Activated CD4-positive, alpha-beta T cell treated with anti-CD3 and anti-CD28 coated beads, Interleukin-2, amount 50 U/mL, for 1 hour (primary cell): ENCODE measurements at regions not wholly inside any gene's neighbourhood (a gene's known extent, or its start where the extent isn't known, plus 50 kb on each side); places are given as distances from the start of the nearest gene placed in this dataset.
"Not testable (repeated sequence)": the region's sequence is repeated elsewhere in the genome, so short reads cannot be mapped to it uniquely, and the experiment has no call there.

Experiments used
- DNase-seq: peaks from one replicate; pipeline ENCODE4 v3.0.0-alpha.2; 2020

DNA sequence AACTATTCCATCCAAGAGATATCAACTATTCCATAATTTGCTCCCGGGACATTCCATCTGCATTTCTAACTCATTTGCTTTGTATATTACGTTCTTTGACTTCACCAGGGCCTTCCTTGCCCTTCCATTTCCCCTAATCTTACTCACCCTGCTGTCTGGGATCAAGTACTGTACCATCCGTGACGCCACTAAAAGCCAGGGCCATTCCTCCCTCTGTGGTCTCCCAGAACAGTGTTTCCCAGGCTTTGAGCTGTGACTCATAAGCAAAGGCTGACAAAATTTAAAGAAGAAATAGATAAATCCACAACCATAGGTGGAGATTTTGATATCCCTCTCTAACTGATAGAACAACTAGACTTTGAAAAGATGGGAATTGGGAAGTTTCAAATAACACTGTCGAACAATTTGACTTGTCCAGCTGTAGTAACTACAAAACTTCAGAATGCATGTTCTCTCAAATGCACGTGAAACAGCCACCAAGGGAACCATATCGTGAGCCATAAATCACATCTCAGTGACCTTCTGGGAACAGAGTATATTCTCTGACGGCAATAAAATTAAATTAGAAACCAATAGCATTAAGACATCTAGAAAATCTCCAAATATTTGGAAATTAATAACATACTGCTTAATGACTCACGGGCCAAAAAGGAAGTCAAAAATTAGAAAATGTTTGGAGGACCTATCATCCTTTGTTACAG lies 501.0 kb downstream of the SETD4 start:
- no peak for DNase-seq

DNA sequence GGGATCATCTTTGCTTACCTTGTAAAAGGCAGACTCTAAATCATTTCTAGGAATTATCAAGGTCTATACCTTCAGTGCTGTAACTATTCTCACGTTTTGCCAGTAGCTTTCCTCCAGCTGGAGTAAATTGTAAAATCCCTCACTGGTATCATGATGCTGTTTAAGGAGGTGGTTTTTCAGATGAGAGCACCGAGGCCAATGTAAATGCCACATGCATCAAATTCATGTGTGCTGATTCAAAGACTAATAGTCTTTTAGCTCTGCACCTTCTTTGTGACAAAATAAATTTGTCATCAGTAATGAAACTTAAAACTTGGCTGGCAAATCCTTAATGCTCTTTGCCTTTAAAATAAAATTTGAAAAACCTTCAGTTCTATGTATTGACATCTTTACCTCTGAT lies 503.8 kb downstream of the SETD4 start:
- DNase-seq, result no peak

DNA sequence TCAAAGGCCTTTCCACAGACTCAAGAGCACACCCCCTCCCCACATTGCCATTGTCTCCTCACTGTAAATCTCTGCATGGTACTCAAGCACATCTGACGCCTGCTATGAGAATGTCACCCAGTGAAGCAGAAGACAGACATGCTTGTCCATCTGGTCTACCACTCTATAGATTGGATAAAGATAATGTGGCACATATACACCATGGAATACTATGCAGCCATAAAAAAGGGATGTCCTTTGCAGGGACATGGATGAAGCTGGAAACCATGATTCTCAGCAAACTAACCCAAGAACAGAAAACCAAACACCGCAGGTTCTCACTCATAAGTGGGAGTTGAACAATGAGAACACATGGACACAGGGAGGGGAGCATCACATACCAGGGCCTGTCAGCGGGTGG lies 503.4 kb upstream of the RUNX1 start:
- not testable (repeated sequence) for DNase-seq

DNA sequence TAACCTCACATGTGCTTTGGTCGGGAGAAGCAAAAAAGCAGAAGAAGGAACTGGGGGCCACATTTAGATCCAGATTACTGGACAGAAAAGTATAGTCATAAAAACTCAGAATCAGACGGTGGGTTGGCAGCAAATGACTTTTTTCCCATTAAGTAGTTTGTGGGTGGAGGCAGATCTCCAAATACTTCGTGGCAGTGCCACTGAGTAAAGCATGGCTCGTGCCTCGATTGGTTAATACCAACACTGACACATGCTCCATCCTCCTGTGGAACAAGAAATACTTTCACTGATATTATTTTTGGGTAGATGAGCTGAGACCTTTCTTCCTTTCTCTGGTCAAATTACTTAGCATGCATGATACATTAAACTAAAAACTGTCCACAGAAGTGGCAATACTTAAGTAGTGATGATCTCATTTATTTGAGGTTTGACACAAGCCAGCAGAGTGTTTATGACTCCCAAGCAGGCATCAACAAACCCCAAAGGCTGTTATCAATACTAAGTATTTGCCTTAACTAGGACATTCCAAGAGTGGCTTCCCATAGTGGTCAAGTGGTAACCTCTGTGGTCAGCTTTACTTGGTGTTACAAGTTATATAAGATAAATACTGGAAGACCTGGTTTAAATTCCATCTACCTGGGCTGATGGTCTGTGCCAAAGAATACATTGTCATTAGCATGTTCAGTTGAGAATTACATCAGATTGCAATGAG lies 500.0 kb upstream of the RUNX1 start:
- DNase-seq, result no peak

DNA sequence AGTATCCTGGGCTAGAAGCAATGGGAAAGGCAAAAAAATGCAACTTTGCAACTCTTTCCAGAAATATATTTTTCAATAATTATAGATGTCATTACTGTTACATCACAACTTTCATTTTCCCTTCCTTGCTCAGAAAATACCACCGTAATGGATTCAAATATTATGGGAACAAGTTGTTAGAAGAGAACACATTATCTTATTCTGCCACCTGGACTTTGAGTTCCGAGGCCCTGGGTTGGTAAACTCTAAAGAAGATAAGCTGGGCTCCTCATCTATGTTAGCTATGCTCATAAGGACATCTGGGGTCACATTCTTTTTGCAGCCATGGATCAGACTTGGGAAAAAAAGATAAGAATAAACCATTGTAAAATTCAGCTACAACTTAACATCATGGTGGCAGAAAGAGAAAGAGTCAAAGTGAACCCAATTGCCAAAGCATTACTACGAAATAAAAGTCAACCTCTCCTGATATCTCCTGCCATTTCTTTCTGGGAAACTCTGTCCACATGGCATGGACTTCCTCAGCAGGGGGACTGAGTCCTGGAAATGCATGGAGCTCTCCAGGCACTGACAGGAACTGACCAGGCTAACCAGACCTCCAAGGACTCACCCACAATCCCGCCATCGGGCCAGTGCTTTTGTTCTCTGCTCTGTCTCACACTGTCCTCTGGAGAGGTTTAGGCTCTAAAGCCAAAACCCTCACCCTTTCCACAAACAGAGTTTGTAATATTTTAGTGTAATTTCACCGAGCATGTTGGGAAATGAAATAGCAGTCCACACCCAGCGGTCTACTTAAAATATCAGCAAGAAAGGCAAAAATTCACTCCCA lies 499.1 kb upstream of the RUNX1 start:
- DNase-seq, result no peak

DNA sequence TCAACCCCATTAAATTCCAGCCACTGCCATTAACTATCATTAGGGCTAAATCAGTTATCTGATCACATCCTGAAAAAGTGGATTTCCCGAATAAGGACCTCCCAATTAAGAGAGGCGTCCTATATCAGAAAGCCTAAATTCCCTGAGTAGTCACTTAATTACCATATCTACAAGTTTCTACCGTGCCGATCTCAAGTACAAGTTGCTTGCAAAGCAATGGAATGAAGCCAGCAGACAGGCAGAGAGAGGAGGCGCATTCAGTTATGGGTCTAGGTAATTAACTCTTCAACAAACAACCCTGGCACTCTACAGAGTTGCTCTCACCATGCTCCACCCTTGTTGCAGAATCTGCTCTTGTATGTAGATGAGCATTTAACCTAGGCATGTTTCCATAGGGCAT lies 494.6 kb upstream of the RUNX1 start:
- DNase-seq, result no peak

DNA sequence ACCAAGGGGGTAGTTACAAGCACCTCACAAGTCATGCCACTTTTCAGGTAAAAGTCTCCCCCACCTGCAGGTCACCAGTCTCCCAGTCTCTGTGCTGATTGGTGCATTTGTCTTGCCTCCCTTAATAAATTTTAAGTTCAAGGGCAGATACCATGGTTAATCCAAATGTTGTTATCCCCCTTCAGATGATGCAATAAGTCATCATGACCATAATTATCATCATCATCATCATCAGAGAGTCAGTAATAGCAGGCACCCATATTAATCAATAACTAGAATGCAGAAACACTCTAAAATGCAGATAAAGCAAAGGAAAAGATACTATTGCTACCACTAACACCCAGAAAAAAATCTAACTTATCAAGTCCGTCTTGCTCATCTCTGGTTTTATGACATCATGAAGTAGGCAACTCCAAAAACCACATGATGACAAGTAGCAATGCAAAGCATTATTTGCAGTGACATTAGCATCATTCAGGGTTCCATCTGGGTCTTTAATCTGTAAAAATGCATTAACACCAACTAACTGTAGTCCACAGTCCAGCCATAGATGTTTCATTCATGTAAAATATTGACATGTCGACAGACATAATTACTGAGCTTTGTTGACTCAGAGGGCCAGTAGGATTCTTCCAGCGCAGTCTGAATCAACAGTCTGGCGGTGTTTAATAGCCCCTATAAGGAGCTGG lies 492.0 kb upstream of the RUNX1 start:
- DNase-seq, result no peak

DNA sequence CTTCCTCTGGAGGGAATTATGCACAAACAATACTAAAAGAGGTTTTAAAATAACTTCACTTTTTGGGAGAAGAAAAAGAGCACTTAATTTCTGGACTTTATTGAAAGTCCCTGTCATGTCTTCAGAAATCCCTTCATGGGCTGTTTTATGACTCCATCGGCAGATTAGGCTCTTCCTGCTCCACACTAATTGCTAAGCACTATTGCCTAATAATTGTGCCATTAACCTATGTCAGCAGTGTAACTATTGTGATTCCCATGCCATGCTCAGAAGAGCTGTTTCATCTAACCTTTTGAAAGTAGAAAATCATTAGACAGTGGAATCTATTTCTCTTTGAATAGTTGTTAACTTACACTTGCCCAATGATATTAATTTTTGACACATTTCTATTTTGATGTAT lies 489.3 kb upstream of the RUNX1 start:
- no peak for DNase-seq

DNA sequence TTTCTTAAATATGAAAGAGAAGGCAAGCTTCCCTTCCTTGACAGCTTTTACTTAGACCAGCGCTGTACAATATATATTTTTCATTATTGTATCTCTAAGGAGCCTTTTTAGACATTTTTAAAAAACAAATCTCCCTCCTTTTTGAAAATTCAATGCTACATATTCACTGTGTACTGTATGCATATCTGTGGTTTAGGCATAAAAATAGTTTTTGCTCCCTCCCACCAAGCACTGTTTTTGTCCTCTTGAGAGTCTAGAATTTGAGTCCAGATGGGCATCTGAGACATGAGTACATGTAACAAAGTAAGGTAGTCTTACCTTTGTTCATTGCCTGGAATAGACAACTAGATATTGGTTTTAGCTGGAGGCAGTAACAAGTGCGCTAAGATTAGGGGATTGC lies 488.5 kb upstream of the RUNX1 start:
- no peak for DNase-seq

DNA sequence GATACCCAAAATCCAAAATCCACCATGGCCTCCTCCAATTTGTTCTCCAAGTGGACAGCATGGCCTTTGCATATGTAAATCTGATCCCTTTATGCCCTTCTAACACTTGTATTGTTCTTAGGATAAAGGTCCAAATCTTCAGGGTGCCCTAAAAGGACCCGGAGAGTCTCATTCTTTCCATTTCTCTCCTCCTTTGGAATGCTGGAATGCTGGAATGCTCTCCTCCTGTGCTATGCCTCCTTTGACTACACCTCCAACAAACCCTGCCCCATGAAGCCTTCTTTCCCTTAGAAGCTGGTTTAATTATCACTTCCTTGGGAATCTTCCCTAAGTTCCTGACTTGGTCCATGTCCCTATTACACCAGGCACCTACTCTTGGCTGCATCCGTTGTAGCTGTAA lies 484.8 kb upstream of the RUNX1 start:
- no peak for DNase-seq

DNA sequence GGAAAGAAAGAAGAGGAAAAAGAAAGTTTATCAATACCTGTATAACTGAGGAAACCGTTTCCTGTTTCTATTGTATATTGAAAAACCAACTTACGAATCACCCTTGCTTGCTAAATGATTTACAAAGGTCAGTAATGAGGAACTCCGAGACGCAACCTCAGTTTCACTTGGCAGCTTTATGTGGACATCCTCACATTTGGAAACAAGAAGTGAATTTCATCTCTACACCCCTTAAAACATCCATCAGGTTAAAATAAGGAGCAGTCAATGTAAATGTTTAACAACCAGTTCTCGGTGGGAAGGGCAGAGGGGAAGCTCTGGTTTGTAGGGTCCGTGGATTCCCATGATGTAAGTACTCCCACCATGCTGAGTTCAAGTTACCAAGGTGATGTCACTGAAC lies 481.7 kb upstream of the RUNX1 start:
- no peak for DNase-seq

DNA sequence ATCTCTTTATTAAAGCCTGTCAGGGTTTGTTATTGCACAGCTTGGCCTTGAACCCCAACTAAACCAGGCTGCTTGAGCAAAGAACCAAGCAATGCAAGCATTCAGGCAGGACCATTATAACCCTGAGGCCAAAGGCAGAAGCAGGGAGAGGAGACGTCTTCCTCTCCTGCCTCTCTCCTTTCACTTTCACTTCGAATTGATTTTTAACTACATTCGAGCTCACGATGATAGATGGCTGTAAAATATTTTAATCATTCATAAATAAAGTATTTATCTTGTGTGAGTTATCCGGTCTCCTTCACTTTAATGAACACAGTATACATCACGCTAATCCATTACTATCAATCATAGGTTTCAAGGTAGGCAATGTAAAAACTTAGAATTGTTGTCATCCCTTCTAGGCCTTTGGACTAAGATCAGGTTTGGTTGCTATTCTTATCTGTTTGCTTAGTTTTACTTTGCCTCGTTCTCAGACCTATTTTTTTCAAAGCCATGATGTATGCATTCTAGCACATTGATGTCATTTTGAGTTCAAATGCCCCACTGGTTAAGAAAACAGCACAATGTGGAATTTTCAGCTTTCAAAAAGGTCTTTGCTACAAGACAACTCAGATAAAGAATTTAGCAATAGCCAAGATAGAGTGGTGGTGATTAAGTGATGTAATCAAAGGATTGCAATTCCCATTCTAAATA lies 480.2 kb upstream of the RUNX1 start:
- peak; percentile 2 for DNase-seq

DNA sequence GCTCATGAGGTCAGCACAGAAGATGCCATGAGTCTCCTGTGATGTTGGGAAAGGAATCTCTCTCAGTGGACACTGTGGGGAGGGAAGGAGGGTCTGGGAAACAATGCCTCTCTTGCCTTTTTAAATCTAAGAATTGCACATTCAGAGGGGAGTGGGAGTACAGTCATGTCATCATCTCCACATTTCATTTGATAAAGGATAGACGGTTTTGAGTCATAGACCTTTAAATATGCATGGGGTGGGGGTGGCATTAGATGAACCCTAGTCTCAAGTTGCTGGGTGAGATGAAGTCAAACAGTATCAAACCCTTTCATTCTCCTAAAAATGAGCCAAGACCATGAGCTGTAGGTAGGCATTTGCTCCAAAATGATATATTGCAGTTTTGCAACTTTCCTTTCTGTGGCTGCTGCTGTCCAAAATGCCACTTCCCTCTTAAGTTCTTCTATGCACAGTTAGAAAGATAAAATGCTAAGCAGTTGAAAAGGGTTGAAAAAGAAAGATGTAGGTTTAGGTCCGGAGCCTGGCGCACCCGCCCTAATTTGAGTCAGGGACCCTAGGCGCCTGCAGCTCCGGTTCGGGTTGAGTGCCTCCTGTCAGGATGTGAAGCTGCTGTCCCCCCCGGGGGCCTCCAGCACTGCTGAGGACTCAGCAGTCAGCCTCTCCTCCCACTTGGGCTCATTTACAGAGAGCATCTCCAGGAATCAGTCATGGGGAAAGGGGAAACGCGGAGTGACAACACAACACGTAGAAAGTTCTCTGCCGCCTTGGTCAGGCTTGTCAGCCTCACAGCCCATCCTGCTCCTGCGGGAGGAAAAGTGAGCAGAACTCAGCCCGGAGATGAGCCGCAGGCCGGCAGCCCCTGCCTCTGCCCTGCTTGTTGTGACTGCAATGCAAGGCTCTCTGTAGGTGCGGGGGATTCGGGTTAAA lies 479.3 kb upstream of the RUNX1 start:
- peak; percentile 25 for DNase-seq

DNA sequence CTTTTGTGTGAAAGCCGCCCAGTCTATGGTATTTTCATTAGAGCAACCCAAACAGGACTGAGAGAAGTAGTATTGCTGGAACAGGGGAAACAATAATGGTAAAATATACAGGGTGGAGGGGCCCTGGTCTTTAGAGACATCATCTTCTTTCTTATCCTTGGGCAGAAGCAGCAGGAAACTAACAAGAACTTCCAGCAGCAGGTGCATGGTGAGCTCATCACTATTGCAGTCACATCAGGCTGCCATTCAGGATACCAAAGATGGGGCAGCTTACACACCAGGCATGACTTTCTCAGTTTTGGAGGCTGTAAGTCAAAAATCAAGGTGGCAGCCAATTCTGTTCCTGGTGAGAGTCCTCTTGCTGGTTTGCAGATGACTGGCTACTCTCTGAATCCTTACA lies 478.3 kb upstream of the RUNX1 start:
- no peak for DNase-seq

DNA sequence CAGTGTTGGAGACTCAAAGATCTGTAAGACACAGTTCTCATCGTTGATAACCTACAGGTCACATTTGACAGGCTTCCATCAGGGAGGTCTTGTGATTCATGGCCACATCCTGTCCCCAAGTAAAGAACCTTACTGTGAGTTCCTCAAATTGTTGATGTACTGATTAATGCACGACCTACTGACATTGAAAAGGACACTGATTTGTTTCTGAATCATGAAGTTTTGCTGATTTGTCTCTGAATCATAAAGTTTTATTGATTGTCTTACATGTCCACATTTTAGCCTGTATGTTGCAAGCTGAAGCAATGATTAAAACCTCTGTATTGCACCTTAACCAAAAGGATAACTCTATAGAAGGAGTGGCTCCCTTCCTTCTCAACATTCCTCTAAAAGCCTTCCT lies 476.3 kb upstream of the RUNX1 start:
- no peak for DNase-seq

DNA sequence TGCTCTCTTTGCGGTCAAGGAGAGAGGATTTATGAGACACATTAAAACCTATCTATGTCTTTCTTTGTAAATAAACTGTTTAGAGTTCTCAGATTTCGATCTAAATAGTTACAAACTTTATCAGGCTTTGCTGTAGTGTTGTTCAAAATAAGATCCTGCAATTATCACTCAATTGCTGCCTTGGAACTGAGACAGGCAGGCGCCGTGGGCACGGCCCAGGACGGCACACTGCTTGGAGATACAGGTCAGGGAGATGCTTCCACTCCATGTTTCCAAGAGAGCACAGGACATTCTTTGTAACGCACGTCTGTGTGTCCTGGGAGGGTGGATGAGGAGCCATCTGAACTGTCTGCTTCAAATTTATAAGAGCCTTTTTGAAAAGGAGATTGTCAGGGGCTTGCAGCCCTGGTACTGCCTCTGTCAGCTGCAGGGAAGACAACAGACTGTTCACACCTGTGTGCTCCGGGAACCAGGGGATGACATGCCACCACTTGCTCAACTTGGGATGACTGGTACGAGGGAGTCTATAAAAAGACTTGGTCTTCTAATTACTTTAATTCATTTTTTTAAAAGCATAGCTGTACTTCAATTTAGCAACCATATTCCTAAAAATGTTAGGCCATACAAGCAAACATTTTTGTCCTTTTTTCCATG lies 472.9 kb upstream of the RUNX1 start:
- DNase-seq, result no peak

DNA sequence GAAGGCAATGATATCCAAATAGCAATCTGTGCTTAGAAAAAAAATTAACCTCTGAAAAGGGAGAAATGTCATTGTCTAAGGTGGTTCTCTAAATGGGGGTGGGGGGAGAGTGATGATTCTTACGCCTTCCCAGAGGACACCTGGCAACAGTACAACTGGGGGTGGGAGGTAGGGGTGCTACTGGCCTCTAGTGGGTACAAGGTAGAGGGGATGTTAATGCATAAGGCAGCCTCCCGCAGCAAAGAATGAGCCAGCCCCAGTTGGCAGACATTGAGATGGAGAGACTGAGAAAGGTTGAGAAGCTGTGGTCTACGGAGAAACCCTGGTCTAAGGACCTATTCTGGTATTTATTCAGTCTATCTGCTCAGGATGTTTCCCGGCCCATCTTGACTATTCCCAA lies 472.2 kb upstream of the RUNX1 start:
- no peak for DNase-seq

DNA sequence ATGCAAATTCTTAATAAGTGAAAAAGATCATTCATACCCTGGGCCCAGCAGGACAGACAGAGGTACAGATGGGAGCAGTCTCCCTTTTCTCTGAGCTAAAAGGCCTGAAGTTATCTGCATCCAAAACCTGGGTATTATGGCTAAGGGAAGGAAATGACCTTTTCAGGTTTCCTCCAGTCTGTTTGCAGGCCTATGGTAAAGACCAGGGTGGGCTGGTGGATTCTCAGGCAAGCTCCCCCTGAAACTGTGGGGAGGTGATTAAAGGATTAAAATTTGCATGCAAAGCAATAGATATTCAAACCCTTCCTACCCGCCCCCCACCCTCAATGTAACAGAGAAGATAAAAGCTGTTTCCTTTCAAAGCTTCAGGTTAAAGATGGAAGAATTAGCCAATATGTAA lies 471.8 kb upstream of the RUNX1 start:
- DNase-seq, result no peak

DNA sequence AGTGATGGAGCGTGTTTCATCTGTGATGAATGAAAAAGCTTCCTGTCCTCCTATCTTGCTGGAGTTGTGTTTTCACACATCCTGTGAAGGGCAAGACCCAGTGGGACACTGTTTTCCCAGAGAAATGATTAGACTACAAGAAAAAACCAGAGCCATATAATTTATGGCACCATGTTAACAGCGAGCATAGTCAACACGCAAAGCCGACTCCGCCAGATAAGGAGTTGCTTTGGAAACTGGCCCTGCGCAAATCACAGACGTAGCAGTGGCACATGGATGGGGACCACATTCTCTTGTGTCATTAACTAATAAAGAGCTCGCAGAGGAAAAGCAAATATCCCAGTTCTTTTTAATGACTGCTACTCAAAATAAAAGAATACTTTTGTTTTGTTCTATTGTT lies 471.2 kb upstream of the RUNX1 start:
- DNase-seq, result no peak

DNA sequence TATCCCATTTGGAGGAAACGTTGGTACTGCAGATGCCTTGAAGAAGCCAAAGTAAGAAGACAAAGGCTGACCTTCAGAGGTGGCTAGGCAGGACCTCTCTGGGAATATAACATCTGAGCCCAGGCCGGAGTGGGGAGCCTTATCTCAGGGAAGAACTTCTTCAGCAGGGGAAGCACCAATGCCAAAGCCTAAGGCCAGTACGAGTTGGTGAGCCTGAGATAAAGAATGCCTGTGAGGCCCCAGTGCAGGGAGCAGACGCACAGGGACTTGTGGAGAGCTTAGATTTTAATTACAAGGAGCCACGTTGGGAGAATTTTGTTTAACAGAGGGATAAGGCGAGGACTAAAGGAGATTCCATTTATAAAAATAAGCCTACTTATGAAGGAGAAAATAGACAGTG lies 468.8 kb upstream of the RUNX1 start:
- DNase-seq, result no peak

DNA sequence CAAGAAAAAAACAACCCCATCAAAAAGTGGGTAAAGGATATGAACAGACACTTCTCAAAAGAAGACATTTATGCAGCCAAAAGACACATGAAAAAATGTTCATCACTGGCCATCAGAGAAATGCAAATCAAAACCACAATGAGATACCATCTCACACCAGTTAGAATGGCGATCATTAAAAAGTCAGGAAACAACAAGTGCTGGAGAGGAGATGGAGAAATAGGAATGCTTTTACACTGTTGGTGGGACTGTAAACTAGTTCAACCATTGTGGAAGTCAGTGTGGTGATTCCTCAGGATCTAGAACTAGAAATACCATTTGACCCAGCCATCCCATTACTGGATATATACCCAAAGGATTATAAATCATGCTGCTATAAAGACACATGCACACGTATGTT lies 467.2 kb upstream of the RUNX1 start:
- DNase-seq, result not testable (repeated sequence)
